GM12872 (cell line): ENCODE measurements at regions not wholly inside any gene's neighbourhood (a gene's known extent, or its start where the extent isn't known, plus 50 kb on each side); places are given as distances from the start of the nearest gene placed in this dataset.
A peak's percentile ranks its signal among the peaks of the same experiment; 100 is the strongest.

Experiments used
- TF ChIP-seq, protein P1 (sequence below): IDR thresholded peaks from 3 replicates; pipeline ENCODE4 v1.5.1; 2011; ENCODE audit warnings: low read depth, mild to moderate bottlenecking, low read length, moderate library complexity; ENCODE audit not compliant: insufficient read depth

DNA sequence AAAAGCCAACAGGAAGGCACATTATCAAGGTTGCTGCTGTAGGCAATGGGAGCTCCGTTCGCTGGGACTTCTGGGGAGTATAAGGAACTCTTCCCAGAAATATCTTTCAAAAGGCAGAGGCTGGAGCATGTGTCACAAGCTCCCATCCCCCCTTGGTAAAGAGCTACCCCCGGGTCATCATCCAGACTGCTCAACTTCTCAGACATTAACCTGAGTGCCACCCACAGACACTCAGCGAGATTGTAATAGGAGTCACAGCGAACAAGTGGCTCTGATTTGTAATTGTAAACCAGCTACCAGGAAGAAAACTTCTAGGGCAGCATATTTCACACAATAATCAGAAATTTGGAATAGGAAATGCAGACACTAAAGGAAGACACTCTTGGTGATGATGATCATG lies 290.2 kb upstream of the PARD3B start:
- TF ChIP-seq, protein P1, sequence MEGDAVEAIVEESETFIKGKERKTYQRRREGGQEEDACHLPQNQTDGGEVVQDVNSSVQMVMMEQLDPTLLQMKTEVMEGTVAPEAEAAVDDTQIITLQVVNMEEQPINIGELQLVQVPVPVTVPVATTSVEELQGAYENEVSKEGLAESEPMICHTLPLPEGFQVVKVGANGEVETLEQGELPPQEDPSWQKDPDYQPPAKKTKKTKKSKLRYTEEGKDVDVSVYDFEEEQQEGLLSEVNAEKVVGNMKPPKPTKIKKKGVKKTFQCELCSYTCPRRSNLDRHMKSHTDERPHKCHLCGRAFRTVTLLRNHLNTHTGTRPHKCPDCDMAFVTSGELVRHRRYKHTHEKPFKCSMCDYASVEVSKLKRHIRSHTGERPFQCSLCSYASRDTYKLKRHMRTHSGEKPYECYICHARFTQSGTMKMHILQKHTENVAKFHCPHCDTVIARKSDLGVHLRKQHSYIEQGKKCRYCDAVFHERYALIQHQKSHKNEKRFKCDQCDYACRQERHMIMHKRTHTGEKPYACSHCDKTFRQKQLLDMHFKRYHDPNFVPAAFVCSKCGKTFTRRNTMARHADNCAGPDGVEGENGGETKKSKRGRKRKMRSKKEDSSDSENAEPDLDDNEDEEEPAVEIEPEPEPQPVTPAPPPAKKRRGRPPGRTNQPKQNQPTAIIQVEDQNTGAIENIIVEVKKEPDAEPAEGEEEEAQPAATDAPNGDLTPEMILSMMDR = no peak

DNA sequence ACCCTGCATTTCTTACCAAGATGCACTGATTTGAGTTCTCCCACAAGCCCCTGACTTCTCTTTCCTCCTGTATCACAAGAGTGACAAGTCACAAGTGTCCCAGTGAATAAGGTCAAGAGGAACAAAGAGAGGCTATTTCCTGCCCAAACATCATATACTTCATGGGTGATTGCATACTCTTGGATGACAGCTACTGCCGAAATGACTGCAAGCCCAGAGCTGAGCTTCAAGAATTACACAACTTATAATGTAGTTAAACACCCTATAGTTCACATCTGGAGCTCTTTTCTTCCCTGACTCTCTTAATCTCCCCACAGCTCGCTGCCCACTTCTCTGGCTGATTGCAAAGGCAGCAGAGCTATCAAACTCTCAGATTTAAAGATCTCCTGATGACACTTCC lies 289.7 kb upstream of the PARD3B start:
- TF ChIP-seq, protein P1 = no peak

DNA sequence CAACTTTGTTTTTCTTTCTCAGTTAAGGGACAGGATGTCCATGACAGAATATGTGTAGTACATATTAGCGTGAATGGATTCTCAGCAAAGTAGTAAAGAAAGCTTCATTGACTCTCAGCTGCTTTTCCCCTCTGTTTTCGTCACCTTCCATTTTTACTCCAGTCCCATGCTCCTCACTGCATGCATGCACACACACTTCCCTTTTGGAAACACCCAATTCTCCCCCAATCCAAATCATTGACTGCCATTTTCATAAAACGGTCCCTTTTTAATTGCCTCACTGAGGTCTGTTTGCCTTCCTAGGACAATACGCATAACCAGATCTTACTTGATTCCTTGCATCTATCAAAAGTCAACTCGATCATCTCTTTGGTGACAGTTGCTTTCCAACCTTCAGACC lies 287.5 kb upstream of the PARD3B start:
- TF ChIP-seq, protein P1 = no peak

DNA sequence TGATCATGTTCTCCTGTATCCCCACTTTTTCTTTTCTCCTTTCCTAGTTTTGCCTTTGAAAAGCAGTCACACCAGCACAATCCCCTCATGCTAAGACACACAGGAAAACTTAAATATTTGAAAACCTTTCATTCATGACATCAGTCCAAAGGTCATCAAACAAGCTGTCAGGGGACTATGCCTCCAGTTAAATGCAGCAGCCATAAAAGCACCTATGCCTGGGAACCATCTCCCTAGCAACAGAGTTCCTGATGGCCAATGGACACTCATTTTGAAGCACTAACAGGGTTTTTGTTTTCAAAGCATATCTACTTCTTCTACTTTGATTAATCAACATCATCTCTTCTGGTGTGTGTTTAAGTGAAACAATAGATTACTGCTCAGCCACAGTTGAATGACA lies 286.4 kb upstream of the PARD3B start:
- TF ChIP-seq, protein P1 = no peak

DNA sequence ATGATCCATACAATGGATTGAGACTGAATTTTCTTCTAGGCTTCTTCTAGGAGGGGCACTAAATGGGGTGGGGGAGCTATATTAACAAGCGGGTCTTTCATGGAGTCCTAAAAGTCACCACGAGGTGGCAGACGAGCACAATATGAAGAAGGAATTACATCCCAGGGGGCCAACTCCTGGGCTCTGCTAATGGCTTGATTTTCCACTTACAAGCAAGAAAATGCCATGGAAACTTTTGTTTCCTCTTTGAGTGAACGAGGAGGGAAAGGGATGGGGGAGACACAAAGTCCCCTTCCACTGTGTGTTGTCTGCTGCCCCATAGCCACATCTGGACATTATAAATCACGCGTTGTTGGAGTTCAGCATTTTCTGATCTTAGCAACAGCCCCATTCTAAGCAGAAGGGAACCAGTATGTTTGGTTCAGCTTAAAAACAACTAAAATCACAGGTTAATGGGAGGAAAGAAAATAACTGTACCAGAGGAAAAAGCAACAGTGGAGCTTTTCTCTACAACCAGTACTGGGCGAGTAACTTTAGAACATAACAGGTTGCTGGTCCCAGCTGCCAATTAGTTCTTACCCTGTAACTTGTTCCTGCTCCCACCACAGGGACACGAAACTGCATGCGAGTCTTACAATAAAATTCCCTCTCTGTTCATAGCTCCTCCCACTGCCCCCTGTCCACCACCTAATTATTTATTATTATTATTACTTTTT lies 285.0 kb upstream of the PARD3B start:
- TF ChIP-seq, protein P1 = peak; percentile 70

DNA sequence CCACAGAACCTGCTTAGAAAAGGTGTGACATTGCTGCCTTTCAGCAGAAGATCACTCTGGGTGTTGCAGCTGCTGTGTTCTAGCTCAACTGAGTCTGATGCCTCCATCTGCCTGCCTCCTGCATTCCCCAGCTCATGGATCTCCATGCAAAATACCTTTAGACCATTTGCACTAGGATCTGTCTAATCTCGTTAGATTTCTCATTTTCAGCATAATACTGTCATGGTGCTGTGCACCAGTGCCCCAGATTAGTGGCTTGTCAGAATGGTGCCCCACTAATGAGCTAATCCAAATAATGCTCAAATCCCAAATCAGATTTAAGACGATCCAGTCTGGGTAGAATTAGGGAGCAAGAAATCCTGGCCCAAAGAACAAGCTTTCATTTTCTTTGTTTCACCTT lies 284.4 kb upstream of the PARD3B start:
- TF ChIP-seq, protein P1 = no peak

DNA sequence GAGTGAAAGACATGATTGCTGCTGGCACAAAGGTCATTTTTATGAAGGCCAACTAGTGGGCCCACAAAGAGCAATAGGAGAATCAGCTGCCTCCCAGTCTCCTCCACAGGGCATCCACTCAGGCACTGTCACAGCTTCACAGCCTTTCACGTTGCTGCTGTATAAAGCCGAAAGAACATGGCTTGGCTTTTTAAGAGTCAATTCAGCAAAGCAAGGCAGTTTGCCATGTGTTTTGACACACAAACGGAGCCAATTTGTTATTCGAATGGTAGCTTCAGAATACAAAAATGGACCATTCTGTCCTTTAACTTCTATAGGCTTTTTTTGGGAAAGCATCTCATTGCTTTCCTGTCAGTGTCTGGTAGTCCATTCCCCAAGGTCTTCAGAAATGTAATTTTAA lies 283.4 kb upstream of the PARD3B start:
- TF ChIP-seq, protein P1 = no peak
